Loucy (cell line): ENCODE measurements at regions not wholly inside any gene's neighbourhood (a gene's known extent, or its start where the extent isn't known, plus 50 kb on each side); places are given as distances from the start of the nearest gene placed in this dataset.

Experiments used
- CTCF ChIP-seq: fragments of 200-600 bp; sonication (generic); conservative IDR thresholded peaks from 2 replicates; pipeline ENCODE4 v1.5.1; 2014; ENCODE audit warnings: mild to moderate bottlenecking, antibody characterized with exemption, low read length
- EZH2phosphoT487 ChIP-seq: fragments of 200-600 bp; IDR thresholded peaks from 2 replicates; pipeline ENCODE4 v1.6.1; 2018; ENCODE audit warnings: antibody characterized with exemption, mild to moderate bottlenecking, moderate library complexity, borderline replicate concordance

- TF ChIP-seq CTCF (peak; percentile 66), EZH2phosphoT487 (no peak)
These were observed 120.1 kb upstream of the FZD10 start for GRCh38 chr12:130041983-130042812.
